ENCODE measurements at regions not wholly inside any gene's neighbourhood (a gene's known extent, or its start where the extent isn't known, plus 50 kb on each side); places are given as distances from the start of the nearest gene placed in this dataset.

- 80 to 87% methylated on average over 3 of the region's 3 CpGs for WGBS, 2 donors
- H3K4me1 ChIP-seq: no peaks in the 10 kb centered on the region
- DNase-seq (no peak), ATAC-seq (ENCODE audit: low FRiP score in 2 of 2) (peak in 1 of 2 donors; percentile 30)
- H3K4me3 ChIP-seq: no peak overlapping the region
- no peak overlapping the region for H3K27ac ChIP-seq
- peaks cover 0 to 18% (median 13%) of the 10 kb centered on the region in 4 donors for H3K9me3 ChIP-seq
- no peaks in the 10 kb centered on the region for H3K36me3 ChIP-seq
- H3K27me3 ChIP-seq: no peaks in the 10 kb centered on the region
- TF ChIP-seq CTCF (IDR thresholded peaks at IDR 0.05) (no peak), EP300 (IDR thresholded peaks at IDR 0.05) (no peak), POLR2A (IDR thresholded peaks at IDR 0.05) (no peak), POLR2AphosphoS5 (IDR thresholded peaks at IDR 0.05) (no peak)
Observed at GRCh38 chr7:85748861-85749260, 562.0 kb upstream of the SEMA3D start.

- no peak overlapping the region for H3K27ac ChIP-seq
- no peak for TF ChIP-seq EP300 (IDR thresholded peaks at IDR 0.05)
- no peak for DNase-seq
- H3K36me3 ChIP-seq: no peaks in the 10 kb centered on the region
- H3K9me3 ChIP-seq: peaks cover 0 to 8% (median 2%) of the 10 kb centered on the region in 4 donors
- H3K27me3 ChIP-seq: no peaks in the 10 kb centered on the region
- H3K4me1 ChIP-seq: no peaks in the 10 kb centered on the region
- no peak overlapping the region for H3K4me3 ChIP-seq
- ATAC-seq (ENCODE audit: low FRiP score in 2 of 2): no peak
- 95 to 99% methylated on average over 3 of the region's 3 CpGs for WGBS, 2 donors
Observed at GRCh38 chr7:85737426-85737825, 550.6 kb upstream of the SEMA3D start.

- 81 to 92% methylated on average over 2 to 9 of the region's 9 CpGs for WGBS, 2 donors
Observed at GRCh38 chr7:85736085-85736484, 549.2 kb upstream of the SEMA3D start.

GRCh38 chr7:85734823-85735222 lies 548.0 kb upstream of the SEMA3D start:
- no peak for DNase-seq
- TF ChIP-seq POLR2A (IDR thresholded peaks at IDR 0.05) (no peak), POLR2AphosphoS5 (IDR thresholded peaks at IDR 0.05) (no peak), CTCF (IDR thresholded peaks at IDR 0.05) (no peak)
- H3K4me1 ChIP-seq: no peaks in the 10 kb centered on the region
- no peaks in the 10 kb centered on the region for H3K27me3 ChIP-seq
- ATAC-seq (ENCODE audit: low FRiP score in 2 of 2): no peak
- no peak overlapping the region for H3K4me3 ChIP-seq
- whole genome bisulfite sequencing, 2 donors: 43 to 63% methylated on average over 1 of the region's 1 CpG
- no peak overlapping the region for H3K27ac ChIP-seq
- H3K36me3 ChIP-seq: no peaks in the 10 kb centered on the region
- peaks cover 0 to 8% (median 2%) of the 10 kb centered on the region in 4 donors for H3K9me3 ChIP-seq

More at GRCh38 chr7:85736085-85736484, 549.2 kb upstream of the SEMA3D start:
- Histone ChIP-seq H3K4me1 (no peaks in the 10 kb centered on the region), H3K27ac (no peak overlapping the region), H3K36me3 (no peaks in the 10 kb centered on the region), H3K9me3 (peaks cover 0 to 8% (median 2%) of the 10 kb centered on the region in 4 donors), H3K4me3 (no peak overlapping the region), H3K27me3 (no peaks in the 10 kb centered on the region)
- no peak for DNase-seq
- ATAC-seq (ENCODE audit: low FRiP score in 2 of 2): no peak
- TF ChIP-seq EP300 (IDR thresholded peaks at IDR 0.05): no peak
- TF ChIP-seq CTCF (IDR thresholded peaks at IDR 0.05): no peak
- no peak for TF ChIP-seq POLR2A (IDR thresholded peaks at IDR 0.05)
- TF ChIP-seq POLR2AphosphoS5 (IDR thresholded peaks at IDR 0.05): no peak

- 52 to 76% methylated on average over 2 of the region's 2 CpGs for WGBS, 2 donors
- no peak overlapping the region for H3K4me3 ChIP-seq
- no peak for ATAC-seq (ENCODE audit: low FRiP score in 2 of 2)
- DNase-seq: no peak
- no peak overlapping the region for H3K27ac ChIP-seq
- no peak for TF ChIP-seq POLR2A (IDR thresholded peaks at IDR 0.05)
- H3K9me3 ChIP-seq: peaks cover 0 to 8% (median 2%) of the 10 kb centered on the region in 4 donors
- H3K36me3 ChIP-seq: no peaks in the 10 kb centered on the region
- H3K4me1 ChIP-seq: no peaks in the 10 kb centered on the region
- no peaks in the 10 kb centered on the region for H3K27me3 ChIP-seq
Observed at GRCh38 chr7:85733169-85733915, 546.5 kb upstream of the SEMA3D start.

- no peak overlapping the region for H3K27ac ChIP-seq
- no peak for TF ChIP-seq EP300 (IDR thresholded peaks at IDR 0.05)
- no peak for TF ChIP-seq POLR2A (IDR thresholded peaks at IDR 0.05)
- TF ChIP-seq CTCF (IDR thresholded peaks at IDR 0.05): no peak
- no peak for TF ChIP-seq POLR2AphosphoS5 (IDR thresholded peaks at IDR 0.05)
- 51 to 60% methylated on average over 2 of the region's 2 CpGs for WGBS, 2 donors
- no peak for DNase-seq
- no peaks in the 10 kb centered on the region for H3K4me1 ChIP-seq
- no peaks in the 10 kb centered on the region for H3K9me3 ChIP-seq
- no peaks in the 10 kb centered on the region for H3K27me3 ChIP-seq
- H3K36me3 ChIP-seq: no peaks in the 10 kb centered on the region
- no peak for ATAC-seq (ENCODE audit: low FRiP score in 2 of 2)
- no peak overlapping the region for H3K4me3 ChIP-seq
Observed at GRCh38 chr7:85730012-85730411, 543.2 kb upstream of the SEMA3D start.
